AG04450 (cell line): ENCODE measurements at regions not wholly inside any gene's neighbourhood (a gene's known extent, or its start where the extent isn't known, plus 50 kb on each side); places are given as distances from the start of the nearest gene placed in this dataset.

Experiments
- CTCF ChIA-PET: fragments of 300-600, 350-600 bp; formaldehyde crosslinking; extraction: SDS; loops from one replicate; lab custom pipeline; 2022; ENCODE audit warnings: antibody characterized with exemption, inconsistent platforms; lab: Charles Lee
- POLR2A ChIA-PET: fragments of 350-600 bp; formaldehyde crosslinking; extraction: SDS; loops from one replicate; lab custom pipeline; 2021; ENCODE audit warnings: antibody characterized with exemption, inconsistent platforms; lab: Yijun Ruan, JAX
- DNase-seq: peaks from one replicate; pipeline ENCODE4 v3.0.0-alpha.2; 2011; ENCODE audit warnings: low read depth, low spot score
- H3K27ac ChIP-seq: one replicate; pipeline ENCODE4 v1.5.1; 2012; ENCODE audit warnings: low read depth, low read length, control low read depth
- H3K27me3 ChIP-seq: one replicate; pipeline ENCODE4 v1.6.0; 2012; ENCODE audit warnings: low read length; ENCODE audit not compliant: control insufficient read depth, insufficient read depth
- H3K4me3 ChIP-seq: 2 replicates; pipeline ENCODE4 v1.5.1; 2011; ENCODE audit warnings: mild to moderate bottlenecking, low read depth, low read length, control low read depth
- H3K9me3 ChIP-seq: 2 replicates; pipeline ENCODE4 v1.5.1; 2012; ENCODE audit warnings: low read length; ENCODE audit not compliant: control insufficient read depth, insufficient read depth
- CTCF ChIP-seq: IDR thresholded peaks from 2 replicates; pipeline ENCODE4 v1.5.1; 2011; ENCODE audit warnings: low read depth, low read length, control low read depth, inconsistent platforms

GRCh38 chr4:102163404-102164140 lies 181.7 kb downstream of the SLC39A8 start:
- DNase-seq: no peak
- no peak for TF ChIP-seq CTCF
- Histone ChIP-seq H3K9me3 (no peaks in the 10 kb centered on the region), H3K4me3 (no peak overlapping the region), H3K27ac (no peak overlapping the region), H3K27me3 (no peaks in the 10 kb centered on the region)
- CTCF ChIA-PET: no interaction called here
- POLR2A ChIA-PET: no interaction called here

GRCh38 chr4:102157984-102158383 lies 187.3 kb downstream of the SLC39A8 start:
- TF ChIP-seq CTCF: no peak
- no peaks in the 10 kb centered on the region for H3K9me3 ChIP-seq
- POLR2A ChIA-PET: no interaction called here
- CTCF ChIA-PET: no interaction called here
- no peak overlapping the region for H3K4me3 ChIP-seq
- no peak overlapping the region for H3K27ac ChIP-seq
- DNase-seq: no peak
- no peaks in the 10 kb centered on the region for H3K27me3 ChIP-seq

GRCh38 chr4:102153391-102153790 lies 191.9 kb downstream of the SLC39A8 start:
- ChIA-PET POLR2A (no interaction called here), CTCF (no interaction called here)

GRCh38 chr4:102151696-102152095 lies 193.6 kb downstream of the SLC39A8 start:
- CTCF ChIA-PET: no interaction called here
- H3K27me3 ChIP-seq: no peaks in the 10 kb centered on the region
- POLR2A ChIA-PET: no interaction called here
- H3K4me3 ChIP-seq: no peak overlapping the region
- no peak overlapping the region for H3K27ac ChIP-seq
- H3K9me3 ChIP-seq: no peaks in the 10 kb centered on the region
- TF ChIP-seq CTCF: no peak
- no peak for DNase-seq

More at GRCh38 chr4:102153391-102153790, 191.9 kb downstream of the SLC39A8 start:
- no peak for TF ChIP-seq CTCF
- H3K4me3 ChIP-seq: no peak overlapping the region
- H3K27ac ChIP-seq: no peak overlapping the region
- H3K27me3 ChIP-seq: no peaks in the 10 kb centered on the region
- DNase-seq: no peak
- no peaks in the 10 kb centered on the region for H3K9me3 ChIP-seq

- ChIA-PET POLR2A (no interaction called here), CTCF (no interaction called here)
- no peak for DNase-seq
- TF ChIP-seq CTCF: no peak
- H3K27ac ChIP-seq: no peak overlapping the region
- H3K4me3 ChIP-seq: no peak overlapping the region
- H3K27me3 ChIP-seq: no peaks in the 10 kb centered on the region
- no peaks in the 10 kb centered on the region for H3K9me3 ChIP-seq
Observed at GRCh38 chr4:102143433-102143832, 201.8 kb downstream of the SLC39A8 start.
